ENCODE measurements at regions not wholly inside any gene's neighbourhood (a gene's known extent, or its start where the extent isn't known, plus 50 kb on each side); places are given as distances from the start of the nearest gene placed in this dataset.

DNA sequence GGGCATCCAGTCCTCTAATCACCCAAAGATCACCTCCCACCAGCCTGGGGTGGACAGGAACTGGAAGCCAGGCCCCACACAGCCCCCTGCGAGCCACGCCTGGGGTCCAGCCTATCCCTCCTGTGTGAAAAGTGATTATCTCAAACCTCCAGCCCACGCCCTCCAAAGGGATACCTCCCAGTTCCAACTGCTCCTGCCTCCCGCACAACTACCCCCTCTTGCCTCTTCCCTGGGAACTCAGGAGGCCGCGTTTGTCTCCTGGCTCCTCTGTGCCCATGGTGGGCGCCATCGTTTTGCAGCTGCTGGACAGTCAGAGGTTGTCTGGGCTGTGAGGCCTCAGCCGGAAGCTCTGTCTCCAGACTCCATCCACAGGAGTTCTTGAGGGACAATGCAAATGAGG is 305.9 kb downstream of the AJAP1 start:
- TF ChIP-seq CTCF (IDR thresholded peaks at IDR 0.05; ENCODE audit: borderline replicate concordance, extremely low read depth, low read length, poor library complexity, severe bottlenecking) (no peak), EZH2 (IDR thresholded peaks at IDR 0.05; ENCODE audit: borderline replicate concordance, low read depth, low read length, severe bottlenecking) (no peak)
